ENCODE measurements at regions not wholly inside any gene's neighbourhood (a gene's known extent, or its start where the extent isn't known, plus 50 kb on each side); places are given as distances from the start of the nearest gene placed in this dataset.

DNA sequence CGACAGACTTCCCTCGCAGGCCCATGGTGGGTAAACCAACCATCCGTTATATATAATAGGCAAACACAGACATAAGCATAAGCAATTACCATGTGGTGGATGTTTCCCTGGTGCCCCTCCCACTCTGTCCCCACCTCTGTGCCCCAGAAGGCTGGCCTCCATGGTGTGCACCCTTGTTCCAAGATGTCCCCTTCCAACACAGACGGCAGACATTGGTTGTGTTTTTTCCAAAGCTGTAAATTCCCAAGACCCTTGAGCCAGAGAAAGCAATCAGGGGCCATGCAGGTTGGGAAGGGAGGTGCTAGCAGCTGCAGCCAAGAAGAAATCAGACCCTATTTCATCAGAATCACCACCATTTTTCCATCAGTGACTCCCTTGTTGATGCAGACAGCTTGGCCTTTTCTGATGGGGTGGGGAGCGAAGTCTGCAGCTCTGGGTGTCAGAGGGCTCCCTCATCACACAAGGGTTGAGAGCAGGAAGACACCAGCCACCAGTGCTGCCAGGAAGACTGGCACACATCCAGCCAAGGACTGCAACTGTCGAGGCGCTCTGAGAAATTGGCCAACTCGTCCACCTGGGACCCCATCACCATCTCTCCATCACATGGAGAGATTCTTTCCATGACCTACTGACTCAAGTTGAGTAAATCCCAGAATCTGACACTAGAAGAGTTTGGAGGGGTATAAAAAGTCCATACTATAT, 86.8 kb upstream of the CHST15 start:
- Histone ChIP-seq H3K9me3 (no peaks in the 10 kb centered on the region), H3K4me3 (no peak overlapping the region), H3K36me3 (no peaks in the 10 kb centered on the region), H3K4me1 (no peaks in the 10 kb centered on the region), H3K27me3 (no peaks in the 10 kb centered on the region), H3K27ac (no peak overlapping the region)
- FAIRE-seq, result no peak
- no peak for DNase-seq
- ATAC-seq, result no peak
- TF ChIP-seq, protein P1, sequence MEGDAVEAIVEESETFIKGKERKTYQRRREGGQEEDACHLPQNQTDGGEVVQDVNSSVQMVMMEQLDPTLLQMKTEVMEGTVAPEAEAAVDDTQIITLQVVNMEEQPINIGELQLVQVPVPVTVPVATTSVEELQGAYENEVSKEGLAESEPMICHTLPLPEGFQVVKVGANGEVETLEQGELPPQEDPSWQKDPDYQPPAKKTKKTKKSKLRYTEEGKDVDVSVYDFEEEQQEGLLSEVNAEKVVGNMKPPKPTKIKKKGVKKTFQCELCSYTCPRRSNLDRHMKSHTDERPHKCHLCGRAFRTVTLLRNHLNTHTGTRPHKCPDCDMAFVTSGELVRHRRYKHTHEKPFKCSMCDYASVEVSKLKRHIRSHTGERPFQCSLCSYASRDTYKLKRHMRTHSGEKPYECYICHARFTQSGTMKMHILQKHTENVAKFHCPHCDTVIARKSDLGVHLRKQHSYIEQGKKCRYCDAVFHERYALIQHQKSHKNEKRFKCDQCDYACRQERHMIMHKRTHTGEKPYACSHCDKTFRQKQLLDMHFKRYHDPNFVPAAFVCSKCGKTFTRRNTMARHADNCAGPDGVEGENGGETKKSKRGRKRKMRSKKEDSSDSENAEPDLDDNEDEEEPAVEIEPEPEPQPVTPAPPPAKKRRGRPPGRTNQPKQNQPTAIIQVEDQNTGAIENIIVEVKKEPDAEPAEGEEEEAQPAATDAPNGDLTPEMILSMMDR (IDR thresholded peaks at IDR 0.05), result no peak
- WGBS, 2 donors, result 62 to 71% methylated on average over 8 of the region's 8 CpGs
- intact Hi-C loops (cut with DNase I), result no loop called here

DNA sequence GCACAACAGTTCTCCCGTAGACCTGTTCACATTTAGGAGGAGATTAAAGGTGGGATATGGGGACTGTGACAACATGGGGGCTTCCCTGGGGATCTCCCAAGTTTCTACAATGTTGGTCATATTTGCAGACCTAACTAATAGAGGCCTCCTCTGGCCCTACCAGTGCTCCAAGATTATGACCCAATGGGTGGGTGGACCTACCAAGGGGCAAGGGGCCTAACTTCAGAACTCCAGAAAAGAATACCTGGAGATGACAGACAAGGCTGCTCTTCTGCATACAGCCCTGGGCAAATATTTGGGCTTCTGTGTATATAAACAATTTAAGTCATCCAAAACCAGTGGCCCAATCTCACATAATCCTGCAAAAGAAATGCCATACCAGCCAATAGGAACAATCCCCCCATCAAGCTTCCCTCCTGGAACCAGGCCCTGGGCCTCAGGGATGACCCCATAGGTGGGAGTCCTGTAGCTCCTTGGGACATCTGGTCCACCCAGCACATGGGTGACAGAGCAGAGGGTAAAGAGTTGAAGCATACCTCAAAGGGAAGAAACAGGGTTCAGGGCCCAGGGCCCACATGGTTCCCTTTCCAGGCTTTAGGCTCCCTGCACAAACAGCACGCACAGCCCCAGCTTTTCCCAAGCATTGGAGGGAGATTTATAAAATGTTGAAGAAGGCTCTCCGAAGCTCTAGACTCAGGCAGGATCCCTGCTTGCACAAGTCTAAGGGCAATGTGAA, 86.1 kb upstream of the CHST15 start:
- intact Hi-C loops (cut with DNase I), result no loop called here
- no peak overlapping the region for H3K4me3 ChIP-seq
- no peak overlapping the region for H3K27ac ChIP-seq
- H3K36me3 ChIP-seq, result no peaks in the 10 kb centered on the region
- no peaks in the 10 kb centered on the region for H3K4me1 ChIP-seq
- 77 to 80% methylated on average over 3 of the region's 3 CpGs for WGBS, 2 donors
- FAIRE-seq, result no peak
- no peak for DNase-seq
- TF ChIP-seq, protein P1 (IDR thresholded peaks at IDR 0.05), result no peak
- no peak for ATAC-seq
- no peaks in the 10 kb centered on the region for H3K27me3 ChIP-seq
- no peaks in the 10 kb centered on the region for H3K9me3 ChIP-seq

- H3K36me3 ChIP-seq, result no peaks in the 10 kb centered on the region
- H3K27me3 ChIP-seq, result no peaks in the 10 kb centered on the region
- no peaks in the 10 kb centered on the region for H3K9me3 ChIP-seq
- no peak overlapping the region for H3K4me3 ChIP-seq
- TF ChIP-seq, protein P1 (IDR thresholded peaks at IDR 0.05), result no peak
- DNase-seq (no peak), ATAC-seq (no peak), FAIRE-seq (no peak)
- no peak overlapping the region for H3K27ac ChIP-seq
- WGBS, 2 donors, result 74 to 75% methylated on average over 5 of the region's 5 CpGs
- intact Hi-C loops (cut with DNase I), result no loop called here
- no peaks in the 10 kb centered on the region for H3K4me1 ChIP-seq
Observed at GRCh38 chr10:124177180-124177518, 83.8 kb upstream of the CHST15 start.

GRCh38 chr10:124176349-124177179, 83.2 kb upstream of the CHST15 start:
- no peak for DNase-seq
- intact Hi-C loops (cut with DNase I), result no loop called here
- WGBS, 2 donors, result 67 to 79% methylated on average over 15 of the region's 15 CpGs

More at GRCh38 chr10:124176349-124177179, 83.2 kb upstream of the CHST15 start:
- TF ChIP-seq, protein P1 (IDR thresholded peaks at IDR 0.05), result no peak
- Histone ChIP-seq H3K9me3 (no peaks in the 10 kb centered on the region), H3K4me1 (no peaks in the 10 kb centered on the region), H3K27me3 (no peaks in the 10 kb centered on the region), H3K27ac (no peak overlapping the region), H3K4me3 (no peak overlapping the region), H3K36me3 (no peaks in the 10 kb centered on the region)
- FAIRE-seq (no peak), ATAC-seq (no peak)
